IPS-NIHi11 (cell line): ENCODE measurements at regions not wholly inside any gene's neighbourhood (a gene's known extent, or its start where the extent isn't known, plus 50 kb on each side); places are given as distances from the start of the nearest gene placed in this dataset.
"Not testable (repeated sequence)": the region's sequence is repeated elsewhere in the genome, so short reads cannot be mapped to it uniquely, and the experiment has no call there.

ENCODE experiments used
- DNase-seq: peaks from one replicate; pipeline ENCODE4 v3.0.0; 2012; ENCODE audit warnings: mixed read lengths, low spot score

- DNase-seq = no peak
Measured at GRCh38 chr2:65789923-65790675, 357.7 kb upstream of the SPRED2 start.

GRCh38 chr2:65788556-65788955 is 356.2 kb upstream of the SPRED2 start:
- no peak for DNase-seq

- no peak for DNase-seq
Measured at GRCh38 chr2:65786765-65787164, 354.4 kb upstream of the SPRED2 start.

DNA sequence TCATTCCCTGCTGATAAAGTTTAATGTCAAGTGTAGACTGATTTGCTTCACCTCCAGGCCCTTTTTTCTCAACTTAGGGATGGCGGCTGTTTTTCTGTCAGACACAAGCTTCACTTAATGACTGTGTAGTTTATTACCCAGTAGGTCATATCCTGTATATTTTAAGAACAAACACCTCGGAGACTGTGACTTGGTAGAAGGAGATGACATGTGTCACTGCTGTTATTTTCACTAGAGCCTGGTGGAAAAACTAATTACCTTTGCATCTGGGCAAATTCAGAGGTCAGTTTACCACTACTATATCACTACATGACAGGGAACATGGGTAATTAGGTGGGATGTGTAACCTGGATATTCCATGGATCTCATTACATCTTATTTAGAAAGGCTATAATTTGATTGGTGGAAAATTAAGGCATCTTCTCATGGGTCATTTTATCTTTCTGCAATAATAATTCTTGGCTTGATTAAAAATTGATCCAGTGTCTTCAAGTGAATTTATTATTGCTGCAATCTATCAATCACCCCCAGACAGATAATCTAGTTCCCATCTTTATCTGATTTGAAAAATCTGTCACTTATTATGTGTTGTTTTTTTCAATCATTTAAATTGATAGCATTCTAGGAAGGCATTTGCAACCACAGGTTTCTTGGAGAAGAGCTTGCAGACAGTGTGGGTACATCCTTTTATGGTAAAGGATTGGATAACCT is 353.8 kb upstream of the SPRED2 start:
- DNase-seq = no peak

DNA sequence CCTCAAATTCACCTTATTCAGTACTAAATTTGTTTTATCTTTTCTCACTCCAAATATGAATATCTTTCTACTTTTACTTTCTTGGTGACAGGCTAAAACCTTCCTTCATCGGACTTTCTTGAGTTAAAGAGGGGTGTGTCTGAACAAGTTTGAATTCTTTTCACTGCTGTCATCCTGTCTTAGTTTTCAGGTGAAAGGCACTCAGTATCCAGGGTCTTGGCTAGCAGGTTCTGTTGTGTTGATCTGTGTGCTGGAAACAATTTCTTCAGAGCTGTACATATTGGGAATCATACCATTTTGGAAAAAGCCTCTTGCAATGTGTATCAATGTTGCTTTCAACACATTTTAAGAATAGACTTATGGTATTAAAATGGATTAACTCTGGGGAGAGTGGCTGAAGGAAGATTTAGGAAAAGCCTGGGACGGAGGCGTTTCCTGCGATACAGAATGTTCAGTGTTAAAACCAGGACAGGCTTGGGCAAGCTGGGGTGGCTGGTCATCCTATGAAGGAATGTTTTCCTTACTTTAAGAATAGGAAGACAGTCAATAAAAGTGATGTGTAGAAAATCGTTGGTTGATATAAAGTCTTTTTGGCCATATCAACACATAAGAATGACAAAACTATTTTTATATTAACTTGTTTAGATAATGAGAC is 350.7 kb upstream of the SPRED2 start:
- DNase-seq = no peak

DNA sequence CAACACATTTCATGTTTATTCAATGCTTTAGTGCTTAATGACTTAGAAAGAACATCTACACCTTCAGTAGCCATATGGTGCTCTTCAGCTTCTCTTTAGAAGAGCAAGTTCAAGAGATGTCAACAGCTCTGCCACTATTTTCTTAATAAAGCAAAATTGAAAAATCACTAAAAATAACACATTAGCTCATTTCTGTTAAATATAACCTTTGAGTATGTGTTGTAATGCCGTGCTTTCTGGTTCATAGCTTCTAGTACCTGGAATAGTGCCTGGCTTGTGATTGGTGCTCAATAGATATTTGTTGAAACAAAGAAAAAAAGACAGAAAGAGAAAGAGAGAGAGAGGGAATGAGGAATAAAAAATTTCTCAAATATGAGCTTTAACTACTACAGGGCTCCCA is 349.8 kb upstream of the SPRED2 start:
- DNase-seq = no peak

GRCh38 chr2:65781756-65782155 is 349.4 kb upstream of the SPRED2 start:
- no peak for DNase-seq

GRCh38 chr2:65779021-65779420 is 346.6 kb upstream of the SPRED2 start:
- DNase-seq = no peak

GRCh38 chr2:65778137-65778536 is 345.7 kb upstream of the SPRED2 start:
- DNase-seq = peak; percentile 11

GRCh38 chr2:65775839-65776238 is 343.4 kb upstream of the SPRED2 start:
- DNase-seq = no peak

DNA sequence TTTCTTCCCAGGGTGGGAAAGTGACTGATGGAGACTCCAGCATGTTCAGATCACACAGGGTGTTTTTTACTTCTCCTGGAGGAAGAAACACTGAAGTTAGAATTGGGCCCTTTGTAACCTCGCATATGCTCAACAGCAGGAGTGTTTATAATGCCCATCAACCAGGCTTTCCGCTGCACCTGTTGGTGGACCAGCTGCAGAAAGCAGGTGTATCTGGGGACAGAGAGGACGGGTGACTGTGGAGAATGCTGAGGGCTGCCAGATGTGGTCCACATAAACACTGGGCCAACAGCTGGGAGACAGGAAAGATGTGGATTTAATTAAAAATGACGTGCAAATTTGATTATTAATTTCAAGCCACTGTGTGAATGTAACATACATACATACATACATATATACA is 335.5 kb upstream of the SPRED2 start:
- no peak for DNase-seq

- DNase-seq = no peak
Measured at GRCh38 chr2:65766768-65767267, 334.4 kb upstream of the SPRED2 start.

DNA sequence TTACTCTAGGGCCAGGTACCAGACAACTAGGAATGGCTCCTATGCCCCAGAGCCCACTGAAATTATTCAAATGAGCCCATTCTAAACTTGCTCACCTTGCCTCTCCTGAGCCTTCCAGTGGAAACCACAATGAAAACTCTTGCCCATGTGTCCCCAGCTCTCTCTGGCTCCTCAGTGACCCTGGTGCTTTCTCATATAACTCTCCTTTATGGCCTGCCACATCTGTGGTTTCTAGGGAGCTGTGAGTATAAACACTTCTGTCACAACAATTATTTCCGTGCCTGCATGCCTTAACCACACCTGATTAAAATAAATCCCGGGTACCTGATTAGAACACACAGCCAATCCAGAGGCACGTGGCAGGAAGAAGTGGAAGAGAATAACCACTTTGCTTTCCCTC is 333.0 kb upstream of the SPRED2 start:
- DNase-seq = no peak

- DNase-seq = no peak
Measured at GRCh38 chr2:65762068-65762467, 329.7 kb upstream of the SPRED2 start.

DNA sequence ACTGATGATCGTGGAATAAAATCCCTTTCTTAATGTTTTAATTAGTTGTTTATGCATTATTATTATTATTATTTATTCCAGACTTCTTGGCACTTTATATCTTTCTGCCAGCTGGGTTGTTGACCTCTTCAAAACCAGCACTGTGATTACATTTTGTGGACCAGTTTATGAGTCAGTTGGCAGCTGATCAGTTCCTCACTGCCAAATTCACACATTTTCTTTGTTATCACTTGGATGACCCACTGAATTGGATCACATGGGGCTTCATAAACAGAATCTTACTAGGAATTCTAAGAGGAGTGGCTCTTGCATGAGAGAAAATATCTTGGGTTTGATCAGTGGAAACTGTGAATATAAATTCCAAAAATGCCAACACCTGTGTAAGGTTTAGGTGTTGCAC is 321.8 kb upstream of the SPRED2 start:
- no peak for DNase-seq

- DNase-seq = no peak
Measured at GRCh38 chr2:65751408-65751807, 319.0 kb upstream of the SPRED2 start.

DNA sequence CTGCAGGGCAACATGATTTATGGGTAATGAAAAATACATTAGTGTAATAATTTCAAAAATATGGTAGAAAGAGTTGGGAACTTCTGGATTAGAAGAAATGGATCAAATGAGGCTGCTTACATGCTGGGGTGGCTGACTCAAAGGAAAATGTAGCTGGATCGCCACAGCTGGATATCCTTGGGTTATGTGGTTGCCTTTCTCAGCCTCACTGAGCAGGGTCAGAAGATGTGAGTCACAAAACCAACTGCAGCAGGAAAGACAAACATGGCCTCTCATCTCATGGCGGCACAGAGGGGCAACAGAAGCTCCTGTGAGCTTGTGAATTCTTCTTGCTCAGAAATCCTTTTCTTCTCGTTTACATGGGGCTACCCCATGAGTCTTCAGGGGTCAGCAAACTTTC is 317.1 kb upstream of the SPRED2 start:
- DNase-seq = no peak

- DNase-seq = not testable (repeated sequence)
Measured at GRCh38 chr2:65747875-65748274, 315.5 kb upstream of the SPRED2 start.

GRCh38 chr2:65746931-65747675 is 314.7 kb upstream of the SPRED2 start:
- peak; percentile 57 for DNase-seq

GRCh38 chr2:65744477-65745200 is 312.2 kb upstream of the SPRED2 start:
- no peak for DNase-seq

DNA sequence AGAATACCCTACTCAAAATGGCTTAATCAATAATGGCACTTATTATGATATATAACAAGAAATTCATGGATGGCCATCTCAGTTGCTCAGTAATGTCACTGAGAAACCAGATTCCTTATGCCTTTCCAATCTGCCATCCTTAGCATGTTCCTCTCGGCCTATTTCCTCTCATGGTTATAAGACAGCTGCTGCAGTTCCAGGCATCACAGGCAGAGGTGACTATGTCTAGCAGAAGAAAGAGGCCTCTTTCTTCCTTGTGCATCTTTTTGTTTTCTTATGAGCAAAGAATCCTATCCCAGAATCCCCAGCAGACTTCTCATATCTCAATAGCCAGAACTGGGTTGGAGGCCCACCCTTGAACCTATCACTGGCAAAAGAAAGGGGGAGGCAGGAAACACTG is 310.6 kb upstream of the SPRED2 start:
- no peak for DNase-seq

- no peak for DNase-seq
Measured at GRCh38 chr2:65739927-65740326, 307.5 kb upstream of the SPRED2 start.
